ENCODE measurements at regions not wholly inside any gene's neighbourhood (a gene's known extent, or its start where the extent isn't known, plus 50 kb on each side); places are given as distances from the start of the nearest gene placed in this dataset.

DNA sequence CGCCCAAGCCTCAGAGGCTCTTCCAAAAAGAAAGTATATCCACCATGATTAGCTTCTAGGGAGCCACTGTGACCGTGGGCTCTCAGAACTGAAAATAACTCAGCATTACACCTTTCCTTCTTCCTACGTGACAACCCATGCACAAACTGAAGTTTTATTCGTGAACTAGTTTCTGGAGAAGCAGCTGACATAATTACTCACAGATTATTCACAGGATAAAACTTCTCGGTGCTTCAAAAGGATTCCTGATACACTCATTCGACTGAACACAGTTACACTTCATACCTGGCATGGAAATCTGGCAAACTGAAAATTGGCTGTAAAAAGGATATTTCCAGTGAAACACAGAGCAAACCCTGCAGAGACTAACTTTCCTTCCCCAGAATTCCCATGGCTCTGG, 139.2 kb upstream of the PTER start:
- Histone ChIP-seq H3K9me3 (replicated peaks; ENCODE audit: control insufficient read depth, insufficient read depth, low read depth, low read length) (no peaks in the 10 kb centered on the region), H3K79me2 (ENCODE audit: control insufficient read depth, insufficient read depth, low read length) (no peaks in the 10 kb centered on the region), H3K4me1 (replicated peaks in 1 of 2; ENCODE audit: control insufficient read depth in 2 of 2, insufficient read depth in 2 of 2, low read length in 2 of 2) (no peaks in the 10 kb centered on the region), H3K27ac (ENCODE audit: extremely low read depth, low read depth, low read length) (no peak overlapping the region), H3K9me1 (ENCODE audit: control insufficient read depth, insufficient read depth, low read length) (no peaks in the 10 kb centered on the region), H3K27me3 (ENCODE audit: control insufficient read depth in 2 of 2, insufficient read depth in 2 of 2, low read length in 2 of 2) (no peaks in the 10 kb centered on the region; a peak in 1 of 5 replicates), H3K4me2 (ENCODE audit: insufficient read depth, low read length) (no peak overlapping the region), H3K36me3 (ENCODE audit: control insufficient read depth, insufficient read depth, low read length) (no peaks in the 10 kb centered on the region), H2AFZ (ENCODE audit: low read depth, low read length) (no peak overlapping the region), H3K4me3 (no peak overlapping the region), H4K20me1 (replicated peaks; ENCODE audit: control insufficient read depth, insufficient read depth, low read length) (no peaks in the 10 kb centered on the region), H3K9ac (ENCODE audit: insufficient read depth in 1 of 2, low read depth in 2 of 2, low read length in 2 of 2) (no peak overlapping the region)
- ATAC-seq (no peak), DNase-seq (ENCODE audit: extremely low read depth in 1 of 4, low spot score in 3 of 4) (no peak), FAIRE-seq (no peak)
- BruUV-seq (replicated peaks): no TSS peak
- CTCF ChIA-PET (ENCODE audit: low intra/inter-chr PET ratio): no interaction called here
- 0% methylated on average over 6 of the region's 6 CpGs for WGBS (ENCODE audit: insufficient coverage, low coverage, missing lambda C conversion rate)
- intact Hi-C loops (cut with micrococcal nuclease): no loop called here
- POLR2A ChIA-PET: no interaction called here
- TF ChIP-seq MED1 (CRISPR knock-in tag; IDR thresholded peaks at IDR 0.05; ENCODE audit: borderline replicate concordance) (no peak), SREBF2 (CRISPR knock-in tag; IDR thresholded peaks at IDR 0.05) (no peak), SNAPC5 (CRISPR knock-in tag; IDR thresholded peaks at IDR 0.05) (no peak), ZNF253 (CRISPR knock-in tag; conservative IDR thresholded peaks at IDR 0.05) (no peak), ATF4 (CRISPR knock-in tag; IDR thresholded peaks at IDR 0.05) (no peak), MCM5 (IDR thresholded peaks at IDR 0.05; ENCODE audit: low read depth) (no peak), CBFA2T2 (conservative IDR thresholded peaks at IDR 0.05) (no peak), MNT (conservative IDR thresholded peaks at IDR 0.05) (no peak), MXD1 (CRISPR knock-in tag; IDR thresholded peaks at IDR 0.05; ENCODE audit: borderline replicate concordance, poor library complexity, severe bottlenecking) (no peak), EZH2 (IDR thresholded peaks at IDR 0.05; ENCODE audit: borderline replicate concordance, low read depth, low read length) (no peak), CBX8 (IDR thresholded peaks at IDR 0.05; ENCODE audit: borderline replicate concordance, extremely low read depth, low read depth, low read length, poor library complexity, severe bottlenecking) (no peak), NFIC (IDR thresholded peaks at IDR 0.05) (no peak), HIVEP1 (CRISPR knock-in tag; IDR thresholded peaks at IDR 0.05) (no peak)
- in situ Hi-C loops (cut with MboI): no loop called here
